WTC11 (cell line): ENCODE measurements at regions not wholly inside any gene's neighbourhood (a gene's known extent, or its start where the extent isn't known, plus 50 kb on each side); places are given as distances from the start of the nearest gene placed in this dataset.

ENCODE experiments used
- ATAC-seq: fragments of 200-7000 bp; cut with Tn5 transposase; 2 replicates; pipeline ENCODE4 v1.10.0; 2021; ENCODE audit warnings: mild to moderate bottlenecking, moderate library complexity
- CTCF ChIA-PET: fragments of 300-600 bp; sonication (Branson Sonifier 250); formaldehyde crosslinking; loops from one replicate; lab custom pipeline; 2021; ENCODE audit warnings: antibody characterized with exemption; lab: Charles Lee
- POLR2A ChIA-PET: fragments of 350-600 bp; sonication (Branson Sonifier 250); formaldehyde crosslinking; loops from one replicate; lab custom pipeline; 2021; ENCODE audit warnings: antibody characterized with exemption; lab: Charles Lee
- DNase-seq: peaks from one replicate; pipeline ENCODE4 v3.0.0; 2021; ENCODE audit warnings: low spot score
- H3K27ac Mint-ChIP-seq: 2 replicates; pipeline ENCODE4 v1.8.0; 2021; ENCODE audit warnings: mixed read lengths
- H3K27me3 Mint-ChIP-seq: 2 replicates; pipeline ENCODE4 v1.8.0; 2021; ENCODE audit warnings: low read depth, mild to moderate bottlenecking, moderate library complexity, mixed read lengths
- H3K36me3 Mint-ChIP-seq: 2 replicates; pipeline ENCODE4 v1.8.0; 2021; ENCODE audit warnings: mixed read lengths
- H3K4me1 Mint-ChIP-seq: 2 replicates; pipeline ENCODE4 v1.8.0; 2022; ENCODE audit warnings: mixed read lengths
- H3K4me3 Mint-ChIP-seq: 2 replicates; pipeline ENCODE4 v1.8.0; 2021; ENCODE audit warnings: mild to moderate bottlenecking, moderate library complexity, mixed read lengths
- H3K9me3 Mint-ChIP-seq: 2 replicates; pipeline ENCODE4 v1.8.0; 2021; ENCODE audit warnings: mixed read lengths
- AFF4 ChIP-seq: sonication (generic); formaldehyde crosslinking; IDR thresholded peaks from 2 replicates; pipeline ENCODE4 v1.8.1; 2023; ENCODE audit warnings: mild to moderate bottlenecking, missing genetic modification reagents, borderline replicate concordance
- ARID4B ChIP-seq: sonication (generic); formaldehyde crosslinking; IDR thresholded peaks from 2 replicates; pipeline ENCODE4 v1.8.0; 2023; ENCODE audit warnings: missing genetic modification reagents, mild to moderate bottlenecking, borderline replicate concordance
- E2F4 ChIP-seq: sonication (generic); formaldehyde crosslinking; IDR thresholded peaks from 2 replicates; pipeline ENCODE4 v1.8.1; 2022; ENCODE audit warnings: low read depth, mild to moderate bottlenecking, moderate library complexity, missing genetic modification reagents, borderline replicate concordance
- ELF4 ChIP-seq: sonication (generic); formaldehyde crosslinking; IDR thresholded peaks from 2 replicates; pipeline ENCODE4 v1.8.1; 2022; ENCODE audit warnings: low read depth, mild to moderate bottlenecking, moderate library complexity, missing genetic modification reagents
- JUN ChIP-seq: sonication (generic); formaldehyde crosslinking; IDR thresholded peaks from 2 replicates; pipeline ENCODE4 v1.8.0; 2023; ENCODE audit warnings: mild to moderate bottlenecking, missing genetic modification reagents
- MAX ChIP-seq: sonication (generic); formaldehyde crosslinking; IDR thresholded peaks from 2 replicates; pipeline ENCODE4 v1.8.0; 2022; ENCODE audit warnings: mild to moderate bottlenecking, missing genetic modification reagents
- MXD4 ChIP-seq: fragments of 250-450 bp; sonication (Bioruptor Pico); IDR thresholded peaks from 2 replicates; pipeline ENCODE4 v1.8.0; 2021; ENCODE audit warnings: mild to moderate bottlenecking, moderate library complexity, borderline replicate concordance
- NFE2L1 ChIP-seq: sonication (generic); formaldehyde crosslinking; IDR thresholded peaks from 2 replicates; pipeline ENCODE4 v1.8.1; 2023; ENCODE audit warnings: missing genetic modification reagents
- ZNF138 ChIP-seq: sonication (generic); formaldehyde crosslinking; conservative IDR thresholded peaks from 2 replicates; pipeline ENCODE4 v1.8.1; 2022; ENCODE audit warnings: mild to moderate bottlenecking, moderate library complexity, missing genetic modification reagents
- ZNF423 ChIP-seq: fragments of 250-450 bp; sonication (Bioruptor Pico); IDR thresholded peaks from 2 replicates; pipeline ENCODE4 v2.1.2; 2022; ENCODE audit warnings: mild to moderate bottlenecking, moderate library complexity
- ZSCAN18 ChIP-seq: fragments of 250-450 bp; sonication (Bioruptor Pico); IDR thresholded peaks from 2 replicates; pipeline ENCODE4 v2.1.2; 2022; ENCODE audit warnings: mild to moderate bottlenecking, moderate library complexity

- POLR2A ChIA-PET = no interaction called here
- H3K27ac Mint-ChIP-seq = no peak overlapping the region
- no peaks in the 10 kb centered on the region for H3K9me3 Mint-ChIP-seq
- CTCF ChIA-PET = no interaction called here
- H3K4me3 Mint-ChIP-seq = no peak overlapping the region
- H3K4me1 Mint-ChIP-seq = no peaks in the 10 kb centered on the region
- H3K36me3 Mint-ChIP-seq = no peaks in the 10 kb centered on the region
- H3K27me3 Mint-ChIP-seq = no peaks in the 10 kb centered on the region
- no peak for ATAC-seq
- TF ChIP-seq E2F4 (CRISPR knock-in tag) (no peak), NFE2L1 (no peak), ZNF138 (CRISPR knock-in tag) (no peak), ZNF423 (CRISPR knock-in tag) (no peak), MAX (no peak)
- DNase-seq = no peak
These were observed 70.5 kb upstream of the RNU6ATAC start for GRCh38 chr9:134234687-134235359.

GRCh38 chr9:134235366-134235765, 71.0 kb upstream of the RNU6ATAC start:
- CTCF ChIA-PET = no interaction called here
- Mint-ChIP-seq H3K4me1 (no peaks in the 10 kb centered on the region), H3K27ac (no peak overlapping the region)

More at GRCh38 chr9:134235366-134235765, 71.0 kb upstream of the RNU6ATAC start:
- POLR2A ChIA-PET = interaction anchor here (0.5 kb wide), 1 partner anchor 17 kb away, joined by 5 read pairs; no protein-coding TSS in a partner anchor
- Mint-ChIP-seq H3K27me3 (no peaks in the 10 kb centered on the region), H3K4me3 (no peak overlapping the region), H3K9me3 (no peaks in the 10 kb centered on the region)
- DNase-seq (no peak), ATAC-seq (no peak)
- no peak for TF ChIP-seq MXD4
- TF ChIP-seq ELF4 (CRISPR knock-in tag) = no peak
- TF ChIP-seq JUN (CRISPR knock-in tag) = no peak
- no peak for TF ChIP-seq ZSCAN18
- no peak for TF ChIP-seq ARID4B (CRISPR knock-in tag)
- no peak for TF ChIP-seq AFF4 (CRISPR knock-in tag)
- TF ChIP-seq, all 79 proteins: peak for 0
- H3K36me3 Mint-ChIP-seq = no peaks in the 10 kb centered on the region
